ENCODE measurements at regions not wholly inside any gene's neighbourhood (a gene's known extent, or its start where the extent isn't known, plus 50 kb on each side); places are given as distances from the start of the nearest gene placed in this dataset.
"Not testable (repeated sequence)": the region's sequence is repeated elsewhere in the genome, so short reads cannot be mapped to it uniquely, and the experiment has no call there.

- DNase-seq (ENCODE audit: low read depth in 2 of 2): no peak
Measured at GRCh38 chr6:139742671-139743070, 368.2 kb upstream of the CITED2 start.

DNA sequence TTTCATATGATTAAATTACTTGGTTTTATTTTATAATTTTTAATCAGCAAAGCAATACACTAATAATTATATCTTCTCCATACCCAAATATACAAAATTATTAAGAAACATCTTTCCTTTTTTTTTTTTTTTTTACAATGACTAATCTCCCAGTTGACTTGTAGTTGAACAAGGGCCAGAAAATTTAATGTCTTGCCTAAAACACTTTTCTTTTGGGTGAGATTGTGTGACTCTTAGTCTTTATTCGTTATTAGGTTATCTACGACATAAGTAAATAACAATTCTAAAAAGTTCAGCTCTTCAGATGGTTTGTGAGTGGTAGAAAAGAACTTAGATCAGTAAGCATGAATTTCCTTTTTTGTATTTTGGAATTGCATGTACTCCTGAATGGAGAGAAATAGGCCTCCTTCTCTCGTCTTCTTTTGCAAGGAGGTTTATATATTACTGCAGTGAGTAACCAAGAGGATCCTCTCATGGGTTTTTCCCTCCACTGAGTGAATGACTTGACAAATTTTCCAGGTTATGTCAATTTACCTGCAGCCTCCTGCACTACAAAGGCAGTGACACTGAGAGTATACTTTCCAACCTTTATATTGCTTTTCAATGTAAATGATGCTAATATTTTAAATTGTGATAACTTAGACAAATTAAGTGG lies 364.5 kb upstream of the CITED2 start:
- DNase-seq (ENCODE audit: low read depth in 2 of 2): no peak

GRCh38 chr6:139736325-139736906 lies 362.0 kb upstream of the CITED2 start:
- no peak for DNase-seq (ENCODE audit: low read depth in 2 of 2)

GRCh38 chr6:139732451-139732850 lies 358.0 kb upstream of the CITED2 start:
- DNase-seq (ENCODE audit: low read depth in 2 of 2): peak; percentile 27 to 91

- DNase-seq (ENCODE audit: low read depth in 2 of 2): no peak
Measured at GRCh38 chr6:139730340-139730974, 356.0 kb upstream of the CITED2 start.

DNA sequence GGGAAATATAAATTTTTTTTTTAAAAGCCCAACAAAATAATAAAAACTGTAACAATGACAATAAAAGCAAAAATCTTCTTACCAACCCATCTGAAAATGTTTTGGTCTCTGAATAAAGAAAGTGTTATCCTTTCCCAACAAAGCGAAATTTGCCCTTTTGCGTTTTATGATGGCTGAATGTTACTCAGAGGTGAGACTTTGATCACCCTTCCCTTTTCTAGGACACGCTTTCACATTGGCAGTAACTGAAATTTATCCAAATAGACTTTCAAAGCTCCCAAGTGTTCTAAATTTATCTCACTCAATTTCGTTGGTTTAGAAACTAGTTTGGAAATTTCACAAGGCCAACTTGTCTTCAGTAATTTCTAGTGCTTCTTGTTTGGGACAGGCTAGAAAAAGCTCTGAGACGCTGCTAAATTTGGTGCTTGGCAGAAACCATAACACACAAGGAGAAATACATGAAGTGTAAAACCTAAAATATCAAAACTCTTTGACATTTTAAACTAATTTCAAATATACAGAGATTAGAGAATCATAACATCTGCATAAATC lies 354.5 kb upstream of the CITED2 start:
- DNase-seq (ENCODE audit: low read depth in 2 of 2): no peak

GRCh38 chr6:139726272-139726671 lies 351.8 kb upstream of the CITED2 start:
- not testable (repeated sequence) for DNase-seq (ENCODE audit: low read depth in 2 of 2)

- DNase-seq (ENCODE audit: low read depth in 2 of 2): no peak
Measured at GRCh38 chr6:139722530-139722929, 348.1 kb upstream of the CITED2 start.

DNA sequence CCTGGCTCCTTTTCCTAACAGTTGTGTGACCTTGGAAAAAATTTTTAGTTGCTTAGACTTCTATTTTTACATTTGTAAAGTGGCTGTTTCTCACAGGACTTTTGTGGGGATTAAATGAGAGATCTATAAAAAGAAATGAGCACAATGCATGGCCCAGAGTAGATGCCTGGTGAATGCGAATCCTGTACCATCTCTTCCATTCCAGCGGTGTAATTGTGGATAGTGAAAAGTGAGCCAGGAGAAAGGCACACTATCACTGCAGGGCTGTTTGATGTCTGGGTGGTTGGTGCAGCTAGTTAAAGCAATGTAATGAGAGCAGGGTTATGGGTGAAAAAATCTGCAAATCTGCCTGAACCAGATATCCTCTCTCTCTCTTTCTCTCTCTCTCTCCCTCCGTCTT lies 347.5 kb upstream of the CITED2 start:
- no peak for DNase-seq (ENCODE audit: low read depth in 2 of 2)

DNA sequence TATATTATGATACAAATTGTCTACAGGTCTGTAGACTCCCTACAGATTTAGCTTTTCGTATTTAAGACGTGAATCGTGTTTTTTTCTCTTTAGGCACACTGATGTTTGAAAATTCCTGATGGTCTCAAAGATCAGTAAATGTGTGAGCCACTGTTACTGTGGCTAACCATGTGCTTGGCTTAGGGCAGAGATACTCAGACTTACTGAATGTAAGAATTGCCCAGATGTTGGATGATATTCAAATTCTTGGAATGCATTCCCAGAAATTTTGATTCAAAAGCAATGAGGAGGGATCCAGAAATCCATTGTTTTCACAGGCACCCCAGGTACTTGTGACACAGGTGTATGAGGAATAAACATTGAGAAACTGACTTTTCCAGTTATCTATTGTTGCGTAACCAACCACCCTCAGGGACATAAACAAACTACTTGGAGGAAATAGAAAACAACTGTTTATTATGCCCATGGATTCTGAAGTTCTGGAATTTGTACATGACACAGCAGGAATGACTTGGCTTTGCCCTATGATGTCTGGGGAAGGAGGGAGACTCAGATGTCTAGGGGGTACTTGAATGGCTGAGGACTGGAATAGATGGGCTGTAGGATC lies 339.6 kb upstream of the CITED2 start:
- no peak for DNase-seq (ENCODE audit: low read depth in 2 of 2)

GRCh38 chr6:139713424-139713823 lies 339.0 kb upstream of the CITED2 start:
- no peak for DNase-seq (ENCODE audit: low read depth in 2 of 2)

DNA sequence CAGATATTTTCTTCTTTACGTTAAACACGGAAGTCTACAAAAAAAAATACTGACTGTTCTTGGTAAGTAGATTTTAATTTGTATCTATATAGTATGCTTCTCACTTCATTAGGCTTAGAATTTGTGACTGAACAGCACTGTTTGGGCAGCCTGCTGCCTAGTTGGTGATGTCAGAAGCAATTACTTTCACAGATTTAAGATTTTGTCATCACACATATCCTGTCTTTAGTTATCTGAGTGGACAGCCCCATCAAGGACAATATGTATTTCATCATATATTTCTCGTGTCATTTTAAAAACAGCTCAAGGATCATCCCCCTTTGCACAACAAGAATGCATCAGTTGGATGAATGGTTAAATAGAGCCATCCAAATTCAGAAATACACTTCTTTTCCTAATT lies 338.4 kb upstream of the CITED2 start:
- no peak for DNase-seq (ENCODE audit: low read depth in 2 of 2)

GRCh38 chr6:139711804-139712585 lies 337.5 kb upstream of the CITED2 start:
- peak in 1 of 2 donors; percentile 43 for DNase-seq (ENCODE audit: low read depth in 2 of 2)

GRCh38 chr6:139710556-139710955 lies 336.1 kb upstream of the CITED2 start:
- DNase-seq (ENCODE audit: low read depth in 2 of 2): no peak

GRCh38 chr6:139708337-139709199 lies 334.1 kb upstream of the CITED2 start:
- DNase-seq (ENCODE audit: low read depth in 2 of 2): peak; percentile 7 to 76

- DNase-seq (ENCODE audit: low read depth in 2 of 2): no peak
Measured at GRCh38 chr6:139706912-139707311, 332.5 kb upstream of the CITED2 start.

DNA sequence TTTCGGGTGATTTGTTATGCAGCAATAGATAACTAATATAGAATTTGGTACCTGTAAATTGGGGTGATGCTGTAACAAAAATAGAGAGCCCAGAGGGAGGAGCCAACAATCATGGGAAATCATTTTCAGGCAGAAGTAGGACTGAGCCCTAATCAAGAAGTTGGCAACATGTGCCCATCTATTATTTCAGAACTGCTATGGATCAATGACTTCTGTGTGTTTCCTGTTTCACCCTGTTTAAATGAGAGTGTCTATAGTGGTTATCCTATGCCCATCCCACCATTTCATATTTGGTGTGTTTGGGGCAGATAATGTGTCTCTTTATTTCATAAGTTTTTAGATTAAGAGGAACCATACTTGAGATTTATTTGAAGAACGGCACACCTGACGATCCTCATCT lies 330.8 kb upstream of the CITED2 start:
- no peak for DNase-seq (ENCODE audit: low read depth in 2 of 2)

DNA sequence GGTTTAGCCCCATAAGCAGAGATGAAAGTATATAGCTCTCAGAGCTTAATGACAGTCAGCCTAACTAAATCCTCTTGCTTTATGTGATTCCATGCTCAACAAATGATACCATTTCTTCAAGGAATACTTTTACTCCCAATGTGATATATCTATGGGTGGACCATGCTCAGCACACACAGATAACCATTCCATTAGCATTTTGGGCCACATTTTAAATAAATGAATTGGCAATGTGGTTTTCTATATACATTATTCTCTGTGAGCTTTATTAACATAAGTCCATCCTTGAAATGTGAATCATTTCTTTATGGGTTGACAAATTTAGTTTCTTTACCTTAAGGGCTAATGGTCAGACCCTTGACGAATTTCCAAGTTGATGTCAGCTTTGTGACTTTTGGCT lies 329.3 kb upstream of the CITED2 start:
- DNase-seq (ENCODE audit: low read depth in 2 of 2): no peak

- no peak for DNase-seq (ENCODE audit: low read depth in 2 of 2)
Measured at GRCh38 chr6:139702706-139703105, 328.3 kb upstream of the CITED2 start.

- DNase-seq (ENCODE audit: low read depth in 2 of 2): no peak
Measured at GRCh38 chr6:139701695-139702094, 327.2 kb upstream of the CITED2 start.

DNA sequence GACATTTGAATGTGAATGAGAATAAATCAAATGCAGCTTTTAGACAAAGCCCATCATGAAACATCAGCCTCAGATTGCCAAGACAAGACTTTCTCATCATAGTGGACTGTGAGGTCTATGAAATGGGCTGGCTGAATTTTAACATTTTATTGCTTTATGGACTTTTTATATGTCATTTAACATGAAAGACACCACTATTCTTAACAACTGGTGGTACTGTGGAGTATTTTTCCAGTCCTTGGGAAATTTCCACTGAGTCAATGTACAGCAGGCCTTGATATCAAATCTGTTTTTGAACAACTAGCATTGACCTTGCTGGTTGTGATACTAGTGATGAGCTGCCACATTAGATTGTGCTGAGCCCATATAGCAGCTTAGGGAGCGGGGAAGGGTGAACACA lies 326.6 kb upstream of the CITED2 start:
- DNase-seq (ENCODE audit: low read depth in 2 of 2): no peak

Measured in lung microvascular endothelial cell (primary cell).